Cardiac muscle cell (in vitro differentiated cells and primary cell): ENCODE measurements at regions not wholly inside any gene's neighbourhood (a gene's known extent, or its start where the extent isn't known, plus 50 kb on each side); places are given as distances from the start of the nearest gene placed in this dataset.
A peak's percentile ranks its signal among the peaks of the same experiment; 100 is the strongest.

Source experiments
- DNase-seq, 2 donors: peaks; one replicate each; pipeline versions ENCODE4 v3.0.0 to v3.0.0-alpha.2; 2010 to 2017; ENCODE audit warnings: low read depth in 1 of 2, low spot score in 1 of 2
- H3K27ac ChIP-seq: fragments of 200-600 bp; sonication (generic); 2 replicates; pipeline ENCODE4 v1.5.1; 2016
- H3K27me3 ChIP-seq: fragments of 200-600 bp; sonication (generic); 2 replicates; pipeline ENCODE4 v1.6.0; 2016; ENCODE audit warnings: control low read depth
- H3K36me3 ChIP-seq: fragments of 200-600 bp; sonication (generic); 2 replicates; pipeline ENCODE4 v1.5.1; 2016; ENCODE audit warnings: control low read depth
- H3K4me1 ChIP-seq: fragments of 200-600 bp; sonication (generic); 2 replicates; pipeline ENCODE4 v1.8.1; 2017; ENCODE audit warnings: low read depth, mild to moderate bottlenecking, mixed run types
- H3K4me3 ChIP-seq: fragments of 200-600 bp; sonication (generic); 2 replicates; pipeline ENCODE4 v1.5.1; 2016; ENCODE audit warnings: mild to moderate bottlenecking
- H3K9me3 ChIP-seq: fragments of 200-600 bp; sonication (generic); 2 replicates; pipeline ENCODE4 v1.5.1; 2017; ENCODE audit warnings: low read depth, mild to moderate bottlenecking, control low read depth
- CTCF ChIP-seq: IDR thresholded peaks from 2 replicates; pipeline ENCODE4 v1.5.1; 2012; ENCODE audit warnings: low read depth, mild to moderate bottlenecking, low read length

- Histone ChIP-seq H3K27ac (no peak overlapping the region), H3K36me3 (no peaks in the 10 kb centered on the region), H3K27me3 (no peaks in the 10 kb centered on the region), H3K4me3 (no peak overlapping the region), H3K4me1 (peaks cover 11% of the 10 kb centered on the region), H3K9me3 (no peaks in the 10 kb centered on the region)
- DNase-seq: no peak
- TF ChIP-seq CTCF: no peak
Observed at GRCh38 chr15:39153716-39154115, 427.2 kb upstream of the THBS1 start.

- DNase-seq: no peak
- H3K27me3 ChIP-seq: no peaks in the 10 kb centered on the region
- H3K4me3 ChIP-seq: no peak overlapping the region
- no peaks in the 10 kb centered on the region for H3K36me3 ChIP-seq
- no peak for TF ChIP-seq CTCF
- no peak overlapping the region for H3K27ac ChIP-seq
- peaks cover 11% of the 10 kb centered on the region for H3K4me1 ChIP-seq
- H3K9me3 ChIP-seq: no peaks in the 10 kb centered on the region
Observed at GRCh38 chr15:39154227-39154638, 426.6 kb upstream of the THBS1 start.

GRCh38 chr15:39154776-39155175 is 426.1 kb upstream of the THBS1 start:
- Histone ChIP-seq H3K4me3 (no peak overlapping the region), H3K27me3 (no peaks in the 10 kb centered on the region), H3K27ac (no peak overlapping the region), H3K4me1 (peaks cover 11% of the 10 kb centered on the region), H3K36me3 (no peaks in the 10 kb centered on the region), H3K9me3 (no peaks in the 10 kb centered on the region)
- DNase-seq: no peak
- no peak for TF ChIP-seq CTCF

GRCh38 chr15:39156166-39156565 is 424.7 kb upstream of the THBS1 start:
- DNase-seq: no peak
- TF ChIP-seq CTCF: no peak
- no peak overlapping the region for H3K4me3 ChIP-seq
- no peaks in the 10 kb centered on the region for H3K36me3 ChIP-seq
- H3K4me1 ChIP-seq: peaks cover 8% of the 10 kb centered on the region
- no peaks in the 10 kb centered on the region for H3K9me3 ChIP-seq
- no peaks in the 10 kb centered on the region for H3K27me3 ChIP-seq
- no peak overlapping the region for H3K27ac ChIP-seq

- TF ChIP-seq CTCF: no peak
- peak in 1 of 2 donors; percentile 15 for DNase-seq
- H3K9me3 ChIP-seq: no peaks in the 10 kb centered on the region
- H3K4me1 ChIP-seq: peaks cover 5% of the 10 kb centered on the region
- H3K27ac ChIP-seq: no peak overlapping the region
- H3K27me3 ChIP-seq: no peaks in the 10 kb centered on the region
- H3K36me3 ChIP-seq: no peaks in the 10 kb centered on the region
- no peak overlapping the region for H3K4me3 ChIP-seq
Observed at GRCh38 chr15:39156646-39157250, 424.1 kb upstream of the THBS1 start.
